HepG2 (cell line): ENCODE measurements at regions not wholly inside any gene's neighbourhood (a gene's known extent, or its start where the extent isn't known, plus 50 kb on each side); places are given as distances from the start of the nearest gene placed in this dataset.
A peak's percentile ranks its signal among the peaks of the same experiment; 100 is the strongest.

ENCODE experiments used
- ASH2L ChIP-seq: fragments of 300-600, 200-600 bp; sonication (generic); IDR thresholded peaks from 2 replicates; pipeline ENCODE4 v1.7.0; 2017; ENCODE audit warnings: low read depth, mild to moderate bottlenecking, moderate library complexity, mixed read lengths, low read length; ENCODE audit not compliant: insufficient read length
- ELF4 ChIP-seq: sonication (generic); formaldehyde crosslinking; IDR thresholded peaks from 2 replicates; pipeline ENCODE4 v1.5.0; 2020; ENCODE audit warnings: missing genetic modification reagents, mild to moderate bottlenecking, moderate library complexity, borderline replicate concordance
- HNRNPL ChIP-seq: fragments of 200-400 bp; formaldehyde crosslinking; IDR thresholded peaks from 2 replicates; pipeline ENCODE4 v1.6.1; 2017; ENCODE audit warnings: mild to moderate bottlenecking, low read depth, low read length
- MEIS2 ChIP-seq: sonication (generic); formaldehyde crosslinking; IDR thresholded peaks from 2 replicates; pipeline ENCODE4 v1.9.0; 2021; ENCODE audit warnings: mild to moderate bottlenecking, missing genetic modification reagents
- NR2F6 ChIP-seq, 2 experiments: IDR thresholded peaks; 2 replicates each; pipeline ENCODE4 v1.6.1; 2016; ENCODE audit warnings: antibody characterized with exemption in 1 of 2, mild to moderate bottlenecking in 1 of 2
- SCMH1 ChIP-seq: sonication (generic); formaldehyde crosslinking; IDR thresholded peaks from 2 replicates; pipeline ENCODE4 v1.9.0; 2021; ENCODE audit warnings: missing genetic modification reagents, mild to moderate bottlenecking, borderline replicate concordance
- SIX1 ChIP-seq: sonication (generic); formaldehyde crosslinking; IDR thresholded peaks from 2 replicates; pipeline ENCODE4 v1.4.0; 2020; ENCODE audit warnings: missing genetic modification reagents, borderline replicate concordance
- ZBTB38 ChIP-seq: sonication (generic); formaldehyde crosslinking; IDR thresholded peaks from 2 replicates; pipeline ENCODE4 v1.5.1; 2020; ENCODE audit warnings: mild to moderate bottlenecking, missing genetic modification reagents
- ZFP37 ChIP-seq: sonication (generic); formaldehyde crosslinking; IDR thresholded peaks from 2 replicates; pipeline ENCODE4 v1.4.0; 2020; ENCODE audit warnings: missing genetic modification reagents, borderline replicate concordance
- ZNF350 ChIP-seq: sonication (generic); formaldehyde crosslinking; IDR thresholded peaks from 2 replicates; pipeline ENCODE4 v1.4.0; 2020; ENCODE audit warnings: mild to moderate bottlenecking, low read depth, missing genetic modification reagents, borderline replicate concordance
- ZNF432 ChIP-seq: sonication (generic); formaldehyde crosslinking; IDR thresholded peaks from 2 replicates; pipeline ENCODE4 v1.5.0; 2020; ENCODE audit warnings: missing genetic modification reagents, mild to moderate bottlenecking, borderline replicate concordance
- ZNF614 ChIP-seq: IDR thresholded peaks from 2 replicates; pipeline ENCODE4 v1.6.1; 2018; ENCODE audit warnings: missing biosample characterization, missing genetic modification reagents, inconsistent platforms, borderline replicate concordance
- ZNF644 ChIP-seq: IDR thresholded peaks from 2 replicates; pipeline ENCODE4 v1.6.1; 2016; ENCODE audit warnings: low read depth
- ZNF678 ChIP-seq: sonication (generic); formaldehyde crosslinking; IDR thresholded peaks from 2 replicates; pipeline ENCODE4 v1.4.0; 2020; ENCODE audit warnings: mild to moderate bottlenecking, missing genetic modification reagents
- TF ChIP-seq, protein P1 (sequence below): sonication (generic); IDR thresholded peaks from 2 replicates; pipeline ENCODE4 v1.6.1; 2016; ENCODE audit warnings: low read depth, borderline replicate concordance
- TF ChIP-seq, protein P2 (sequence below), 2 experiments: sonication (generic) in 1 of 2; formaldehyde crosslinking in 1 of 2; IDR thresholded peaks; 2 replicates each; pipeline versions ENCODE4 v1.6.1 to v1.9.0; 2014 to 2022; ENCODE audit warnings: antibody characterized with exemption in 1 of 2, borderline replicate concordance in 1 of 2, inconsistent platforms in 1 of 2, low read depth in 1 of 2, missing genetic modification reagents in 1 of 2
- TF ChIP-seq, protein P3 (sequence below): sonication (generic); formaldehyde crosslinking; IDR thresholded peaks from 2 replicates; pipeline ENCODE4 v1.4.0; 2020; ENCODE audit warnings: missing genetic modification reagents, mild to moderate bottlenecking, borderline replicate concordance
- TF ChIP-seq, protein P4 (sequence below): sonication (generic); formaldehyde crosslinking; IDR thresholded peaks from 2 replicates; pipeline ENCODE4 v1.8.0; 2022; ENCODE audit warnings: missing genetic modification reagents, mild to moderate bottlenecking, moderate library complexity, borderline replicate concordance

DNA sequence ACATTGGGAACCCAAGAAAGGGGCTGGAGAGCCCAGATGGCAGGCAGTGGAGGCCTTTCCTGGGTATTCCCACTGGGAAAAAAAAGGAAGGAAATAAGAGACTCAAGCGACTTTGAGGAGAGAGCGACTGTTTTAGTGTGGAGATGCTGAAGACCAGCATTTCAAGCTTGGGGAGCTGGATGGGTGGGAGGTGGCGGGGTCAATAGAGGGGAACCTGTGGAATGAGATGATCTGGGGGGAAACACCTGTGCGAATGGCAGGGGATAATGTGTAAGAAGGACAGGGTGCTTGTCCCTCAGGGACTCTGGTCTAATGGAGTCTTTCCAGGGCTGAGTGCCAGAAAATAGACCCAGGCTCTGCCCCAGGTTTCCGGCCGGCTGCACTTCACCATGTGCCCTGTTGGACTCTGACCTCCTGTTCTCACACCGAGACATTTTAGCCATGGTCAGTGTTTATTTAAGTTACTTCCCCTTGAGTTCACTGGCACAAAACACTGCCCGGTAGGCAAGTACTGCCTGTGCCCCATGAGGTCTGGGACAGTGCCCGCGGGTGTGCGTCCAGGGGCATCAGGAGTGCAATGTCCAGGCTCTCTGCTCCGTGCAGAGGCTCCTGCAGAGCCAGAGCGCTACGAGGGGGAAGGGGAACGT is 50.4 kb upstream of the NKX2-2 start (continued):
- TF ChIP-seq NR2F6 (IDR thresholded peaks at IDR 0.05), result no peak
- peak; percentile 67 for TF ChIP-seq NR2F6 (CRISPR knock-in tag; IDR thresholded peaks at IDR 0.05)
- peak; percentile 94 for TF ChIP-seq ZNF644
- TF ChIP-seq ELF4, result 0 out of 2 replicates have a peak, but pooled peaks have one; percentile 17
- TF ChIP-seq ZNF614 (CRISPR knock-in tag), result peak; percentile 93; the same call in 1 of the 2 replicates
- TF ChIP-seq, protein P1, sequence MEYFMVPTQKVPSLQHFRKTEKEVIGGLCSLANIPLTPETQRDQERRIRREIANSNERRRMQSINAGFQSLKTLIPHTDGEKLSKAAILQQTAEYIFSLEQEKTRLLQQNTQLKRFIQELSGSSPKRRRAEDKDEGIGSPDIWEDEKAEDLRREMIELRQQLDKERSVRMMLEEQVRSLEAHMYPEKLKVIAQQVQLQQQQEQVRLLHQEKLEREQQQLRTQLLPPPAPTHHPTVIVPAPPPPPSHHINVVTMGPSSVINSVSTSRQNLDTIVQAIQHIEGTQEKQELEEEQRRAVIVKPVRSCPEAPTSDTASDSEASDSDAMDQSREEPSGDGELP, result no peak; the same call in 1 of the 2 replicates
- peak; percentile 99 for TF ChIP-seq HNRNPL
- TF ChIP-seq SIX1 (CRISPR knock-in tag), result no peak
- TF ChIP-seq ZFP37, result peak; percentile 33; the same call in 1 of the 2 replicates
- TF ChIP-seq SCMH1, result no peak
- 0 out of 2 replicates have a peak, but pooled peaks have one; percentile 61 for TF ChIP-seq ZNF678 (CRISPR knock-in tag)
- TF ChIP-seq, protein P2, sequence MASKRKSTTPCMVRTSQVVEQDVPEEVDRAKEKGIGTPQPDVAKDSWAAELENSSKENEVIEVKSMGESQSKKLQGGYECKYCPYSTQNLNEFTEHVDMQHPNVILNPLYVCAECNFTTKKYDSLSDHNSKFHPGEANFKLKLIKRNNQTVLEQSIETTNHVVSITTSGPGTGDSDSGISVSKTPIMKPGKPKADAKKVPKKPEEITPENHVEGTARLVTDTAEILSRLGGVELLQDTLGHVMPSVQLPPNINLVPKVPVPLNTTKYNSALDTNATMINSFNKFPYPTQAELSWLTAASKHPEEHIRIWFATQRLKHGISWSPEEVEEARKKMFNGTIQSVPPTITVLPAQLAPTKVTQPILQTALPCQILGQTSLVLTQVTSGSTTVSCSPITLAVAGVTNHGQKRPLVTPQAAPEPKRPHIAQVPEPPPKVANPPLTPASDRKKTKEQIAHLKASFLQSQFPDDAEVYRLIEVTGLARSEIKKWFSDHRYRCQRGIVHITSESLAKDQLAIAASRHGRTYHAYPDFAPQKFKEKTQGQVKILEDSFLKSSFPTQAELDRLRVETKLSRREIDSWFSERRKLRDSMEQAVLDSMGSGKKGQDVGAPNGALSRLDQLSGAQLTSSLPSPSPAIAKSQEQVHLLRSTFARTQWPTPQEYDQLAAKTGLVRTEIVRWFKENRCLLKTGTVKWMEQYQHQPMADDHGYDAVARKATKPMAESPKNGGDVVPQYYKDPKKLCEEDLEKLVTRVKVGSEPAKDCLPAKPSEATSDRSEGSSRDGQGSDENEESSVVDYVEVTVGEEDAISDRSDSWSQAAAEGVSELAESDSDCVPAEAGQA (IDR thresholded peaks at IDR 0.05; ENCODE audit: low read depth), result no peak
- TF ChIP-seq, protein P2 (CRISPR knock-in tag; IDR thresholded peaks at IDR 0.05; ENCODE audit: borderline replicate concordance), result 0 out of 2 replicates have a peak, but pooled peaks have one; percentile 45
- TF ChIP-seq ASH2L, result peak; percentile 31
- TF ChIP-seq, protein P3, sequence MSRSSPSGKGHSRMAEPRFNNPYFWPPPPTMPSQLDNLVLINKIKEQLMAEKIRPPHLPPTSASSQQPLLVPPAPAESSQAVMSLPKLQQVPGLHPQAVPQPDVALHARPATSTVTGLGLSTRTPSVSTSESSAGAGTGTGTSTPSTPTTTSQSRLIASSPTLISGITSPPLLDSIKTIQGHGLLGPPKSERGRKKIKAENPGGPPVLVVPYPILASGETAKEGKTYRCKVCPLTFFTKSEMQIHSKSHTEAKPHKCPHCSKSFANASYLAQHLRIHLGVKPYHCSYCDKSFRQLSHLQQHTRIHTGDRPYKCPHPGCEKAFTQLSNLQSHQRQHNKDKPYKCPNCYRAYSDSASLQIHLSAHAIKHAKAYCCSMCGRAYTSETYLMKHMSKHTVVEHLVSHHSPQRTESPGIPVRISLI (CRISPR knock-in tag), result no peak; the same call in 1 of the 2 replicates
- TF ChIP-seq ZBTB38 (CRISPR knock-in tag), result 0 out of 2 replicates have a peak, but pooled peaks have one; percentile 30
- TF ChIP-seq, protein P4, sequence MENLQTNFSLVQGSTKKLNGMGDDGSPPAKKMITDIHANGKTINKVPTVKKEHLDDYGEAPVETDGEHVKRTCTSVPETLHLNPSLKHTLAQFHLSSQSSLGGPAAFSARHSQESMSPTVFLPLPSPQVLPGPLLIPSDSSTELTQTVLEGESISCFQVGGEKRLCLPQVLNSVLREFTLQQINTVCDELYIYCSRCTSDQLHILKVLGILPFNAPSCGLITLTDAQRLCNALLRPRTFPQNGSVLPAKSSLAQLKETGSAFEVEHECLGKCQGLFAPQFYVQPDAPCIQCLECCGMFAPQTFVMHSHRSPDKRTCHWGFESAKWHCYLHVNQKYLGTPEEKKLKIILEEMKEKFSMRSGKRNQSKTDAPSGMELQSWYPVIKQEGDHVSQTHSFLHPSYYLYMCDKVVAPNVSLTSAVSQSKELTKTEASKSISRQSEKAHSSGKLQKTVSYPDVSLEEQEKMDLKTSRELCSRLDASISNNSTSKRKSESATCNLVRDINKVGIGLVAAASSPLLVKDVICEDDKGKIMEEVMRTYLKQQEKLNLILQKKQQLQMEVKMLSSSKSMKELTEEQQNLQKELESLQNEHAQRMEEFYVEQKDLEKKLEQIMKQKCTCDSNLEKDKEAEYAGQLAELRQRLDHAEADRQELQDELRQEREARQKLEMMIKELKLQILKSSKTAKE (CRISPR knock-in tag), result peak; percentile 36; the same call in 1 of the 2 replicates
- TF ChIP-seq MEIS2 (CRISPR knock-in tag), result peak; percentile 41; the same call in 1 of the 2 replicates
- TF ChIP-seq ZNF350 (CRISPR knock-in tag), result peak; percentile 41; the same call in 1 of the 2 replicates
- no peak for TF ChIP-seq ZNF432 (CRISPR knock-in tag)
